ENCODE measurements at regions not wholly inside any gene's neighbourhood (a gene's known extent, or its start where the extent isn't known, plus 50 kb on each side); places are given as distances from the start of the nearest gene placed in this dataset.

GRCh38 chr4:22334155-22334554 is 181.7 kb downstream of the ADGRA3 start:
- TF ChIP-seq CTCF (conservative IDR thresholded peaks at IDR 0.05; ENCODE audit: low read depth, low read length) (no peak), EZH2 (IDR thresholded peaks at IDR 0.05; ENCODE audit: borderline replicate concordance, low read depth, low read length, poor library complexity, severe bottlenecking) (no peak)
